ACC112 (cell line): ENCODE measurements at regions not wholly inside any gene's neighbourhood (a gene's known extent, or its start where the extent isn't known, plus 50 kb on each side); places are given as distances from the start of the nearest gene placed in this dataset.
A peak's percentile ranks its signal among the peaks of the same experiment; 100 is the strongest.

Experiments
- H2AFZ ChIP-seq: fragments of 200-600 bp; sonication (generic); one replicate; pipeline ENCODE4 v1.6.0; 2017; ENCODE audit warnings: antibody characterized with exemption, low read length; ENCODE audit not compliant: unreplicated experiment
- H3K27ac ChIP-seq: fragments of 200-600 bp; sonication (generic); 2 replicates; pipeline ENCODE4 v1.5.1; 2014; ENCODE audit warnings: low read depth, mild to moderate bottlenecking, antibody characterized with exemption, low read length, moderate library complexity
- H3K27me3 ChIP-seq: fragments of 200-600 bp; sonication (generic); 2 replicates; pipeline ENCODE4 v1.6.1; 2014; ENCODE audit warnings: mild to moderate bottlenecking, antibody characterized with exemption, low read length, moderate library complexity, mixed read lengths; ENCODE audit not compliant: insufficient read depth
- H3K36me3 ChIP-seq: fragments of 200-600 bp; sonication (generic); 2 replicates; pipeline ENCODE4 v1.6.1; 2016; ENCODE audit warnings: mild to moderate bottlenecking, antibody characterized with exemption, low read length, moderate library complexity, mixed read lengths; ENCODE audit not compliant: insufficient read depth
- H3K4me1 ChIP-seq: fragments of 200-600 bp; sonication (generic); one replicate; pipeline ENCODE4 v1.6.1; 2016; ENCODE audit warnings: low read length, mixed read lengths; ENCODE audit not compliant: insufficient read depth, unreplicated experiment, control insufficient read depth
- H3K4me3 ChIP-seq: fragments of 200-600 bp; sonication (generic); 2 replicates; pipeline ENCODE4 v1.5.1; 2014; ENCODE audit warnings: mild to moderate bottlenecking, low read depth, low read length
- H3K79me2 ChIP-seq: fragments of 200-600 bp; sonication (generic); one replicate; pipeline ENCODE4 v1.6.0; 2016; ENCODE audit warnings: low read length; ENCODE audit not compliant: control insufficient read depth, unreplicated experiment, insufficient read depth

DNA sequence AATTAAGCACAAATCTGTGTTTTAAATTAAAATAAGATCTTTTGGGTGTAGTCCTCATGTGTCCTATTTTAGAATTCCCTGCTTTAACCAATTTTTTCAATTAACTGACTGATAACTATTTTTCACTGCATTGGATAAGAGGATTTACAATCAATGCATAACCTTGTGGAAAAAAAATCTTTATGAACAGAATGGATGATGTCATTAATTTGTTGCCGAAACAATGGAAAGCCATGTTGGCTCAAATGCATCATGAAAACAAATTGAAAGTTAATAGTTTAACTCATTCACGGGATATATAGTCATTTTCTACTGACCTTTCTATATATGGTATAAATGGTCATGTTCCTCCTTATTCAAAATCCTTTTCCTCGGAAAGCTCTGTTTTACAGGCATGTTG, 82.3 kb downstream of the PRLHR start:
- Histone ChIP-seq H3K4me3 (no peak overlapping the region), H3K27me3 (0 out of 2 replicates have a peak, but pooled peaks cover 5% of the 10 kb centered on the region), H3K79me2 (no peaks in the 10 kb centered on the region), H2AFZ (no peak overlapping the region), H3K27ac (no peak overlapping the region), H3K36me3 (no peaks in the 10 kb centered on the region), H3K4me1 (peaks cover 19% of the 10 kb centered on the region)

DNA sequence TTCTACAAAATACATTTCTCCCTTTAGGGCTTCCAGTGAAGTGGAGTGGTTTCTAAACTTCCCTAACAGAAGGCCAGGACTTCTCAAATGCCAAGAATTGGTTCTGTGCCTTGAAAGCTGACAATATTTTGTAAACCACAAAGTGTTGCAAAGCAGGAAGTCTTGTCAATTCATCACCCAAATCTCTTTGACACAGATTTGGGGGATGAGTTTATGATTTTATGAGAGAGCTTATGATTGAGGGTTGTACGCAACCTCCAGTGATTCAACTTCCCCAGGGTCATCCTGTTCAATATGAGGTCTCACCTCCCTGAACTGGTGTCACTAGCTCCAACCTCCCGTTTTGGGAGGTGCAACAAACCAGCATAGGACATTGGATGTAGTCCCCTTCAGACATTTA, 83.7 kb downstream of the PRLHR start:
- H2AFZ ChIP-seq: no peak overlapping the region
- H3K4me1 ChIP-seq: peaks cover 19% of the 10 kb centered on the region
- H3K27ac ChIP-seq: no peak overlapping the region
- no peaks in the 10 kb centered on the region for H3K27me3 ChIP-seq
- no peaks in the 10 kb centered on the region for H3K36me3 ChIP-seq
- no peak overlapping the region for H3K4me3 ChIP-seq
- no peaks in the 10 kb centered on the region for H3K79me2 ChIP-seq

DNA sequence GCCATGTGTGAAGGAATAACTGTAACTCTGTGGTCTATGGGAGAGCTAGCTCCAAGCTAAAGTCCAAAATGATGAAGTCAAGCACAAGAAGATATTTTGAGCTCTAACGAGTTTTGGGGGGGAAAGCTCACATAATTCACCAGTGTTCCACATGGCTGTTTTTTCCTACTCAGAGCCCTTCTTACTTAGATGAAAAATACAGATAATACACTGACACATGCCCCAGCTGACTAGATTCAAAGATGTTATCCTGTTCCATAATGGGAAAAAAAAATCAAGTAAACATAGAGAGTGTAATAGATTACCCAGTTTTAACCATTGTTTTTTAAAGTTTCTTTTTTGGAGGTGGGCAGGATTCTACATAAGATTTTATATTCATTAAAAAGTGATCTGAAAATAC, 86.6 kb downstream of the PRLHR start:
- Histone ChIP-seq H3K36me3 (no peaks in the 10 kb centered on the region), H3K79me2 (no peaks in the 10 kb centered on the region), H3K4me3 (no peak overlapping the region), H3K27ac (no peak overlapping the region), H3K4me1 (peaks cover 29% of the 10 kb centered on the region), H3K27me3 (no peaks in the 10 kb centered on the region), H2AFZ (no peak overlapping the region)

DNA sequence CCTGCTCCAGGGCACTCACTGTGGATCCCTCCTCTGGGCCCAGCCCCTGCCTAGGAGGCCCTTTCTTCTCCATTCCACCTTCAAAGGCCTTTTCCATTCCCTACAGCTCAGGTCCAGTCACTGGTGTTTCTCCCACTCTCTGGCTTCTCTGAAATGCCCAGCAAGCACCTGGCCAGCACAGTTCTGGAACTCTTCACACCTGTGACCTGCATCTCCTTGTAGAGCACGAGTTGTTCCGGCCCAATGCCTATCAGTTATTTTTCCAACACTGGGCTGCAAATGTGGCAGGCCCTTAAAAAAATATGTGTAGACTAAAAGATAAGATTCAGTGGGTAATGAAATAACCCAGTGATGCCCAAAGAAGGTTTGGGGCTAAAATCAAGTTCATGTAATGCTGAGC, 87.1 kb downstream of the PRLHR start:
- peaks cover 29% of the 10 kb centered on the region for H3K4me1 ChIP-seq
- no peak overlapping the region for H3K27ac ChIP-seq
- H3K4me3 ChIP-seq: no peak overlapping the region
- H3K79me2 ChIP-seq: no peaks in the 10 kb centered on the region
- H2AFZ ChIP-seq: no peak overlapping the region
- no peaks in the 10 kb centered on the region for H3K36me3 ChIP-seq
- H3K27me3 ChIP-seq: no peaks in the 10 kb centered on the region

DNA sequence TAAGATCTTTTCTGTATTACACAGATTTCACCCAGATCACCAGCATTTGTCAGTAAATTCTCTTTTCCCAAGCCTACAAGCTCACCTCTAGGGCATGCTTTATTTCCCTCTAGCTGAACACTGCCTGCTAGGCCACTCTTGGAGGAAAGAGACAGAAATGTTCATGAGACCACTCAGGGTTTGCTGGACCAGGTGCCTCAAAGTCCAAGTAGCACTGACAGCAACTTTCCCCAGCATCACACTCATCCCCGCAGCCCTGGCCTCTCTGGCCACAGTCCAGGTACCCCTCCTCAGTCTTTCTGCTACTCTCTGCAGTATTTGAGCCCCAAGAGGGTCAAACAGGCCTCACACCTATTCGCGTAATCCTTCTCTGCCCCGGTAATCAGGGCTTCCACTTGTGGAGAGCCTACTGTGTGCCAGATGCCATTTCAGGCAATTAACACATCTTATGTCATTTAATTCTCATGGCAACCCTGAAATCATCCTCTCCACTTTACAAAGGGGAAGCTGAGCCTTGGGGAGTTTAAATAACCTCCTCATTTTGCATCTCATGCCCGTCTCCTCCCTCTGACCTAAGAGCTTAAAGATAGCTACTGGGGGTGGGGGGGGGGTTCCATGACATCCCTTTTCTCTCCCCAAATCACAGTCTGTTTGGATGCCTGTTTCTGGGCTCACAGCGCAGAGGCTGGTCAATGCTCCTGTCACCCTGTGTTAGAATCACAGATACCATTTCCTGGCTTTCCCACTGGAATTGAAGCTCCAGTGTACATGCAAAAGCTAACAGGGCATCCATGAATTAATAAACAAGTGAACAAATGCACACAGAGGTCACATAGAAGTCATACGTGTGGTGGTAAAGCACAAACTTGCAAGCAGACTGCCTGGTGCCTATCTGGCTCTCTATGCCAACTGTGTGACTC, 88.5 kb downstream of the PRLHR start:
- Histone ChIP-seq H3K4me3 (no peak overlapping the region), H3K27ac (no peak overlapping the region), H3K79me2 (no peaks in the 10 kb centered on the region), H3K4me1 (peaks cover 34% of the 10 kb centered on the region), H3K27me3 (no peaks in the 10 kb centered on the region), H2AFZ (no peak overlapping the region), H3K36me3 (no peaks in the 10 kb centered on the region)

DNA sequence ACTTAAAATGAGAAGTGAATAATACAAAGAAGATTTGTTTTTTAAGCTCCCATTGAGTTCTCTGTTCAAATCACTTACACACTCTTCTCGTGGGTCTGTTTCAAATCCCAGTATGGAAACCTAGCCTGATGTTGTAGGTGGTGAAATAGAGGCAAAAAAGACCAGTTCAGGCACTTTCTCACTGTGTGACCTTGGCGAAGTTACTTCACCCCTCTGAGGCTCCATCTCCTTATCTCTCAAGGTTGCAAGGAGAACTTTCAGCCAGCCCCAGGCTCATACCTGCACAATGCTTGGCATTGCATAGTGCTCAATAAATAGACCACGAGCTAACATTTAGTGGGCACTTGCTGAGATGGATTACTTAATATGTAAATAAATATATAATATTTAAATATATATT, 90.1 kb downstream of the PRLHR start:
- Histone ChIP-seq H3K27me3 (no peaks in the 10 kb centered on the region), H3K4me3 (no peak overlapping the region), H3K27ac (no peak overlapping the region), H3K36me3 (no peaks in the 10 kb centered on the region), H2AFZ (no peak overlapping the region), H3K79me2 (no peaks in the 10 kb centered on the region), H3K4me1 (peaks cover 37% of the 10 kb centered on the region)

DNA sequence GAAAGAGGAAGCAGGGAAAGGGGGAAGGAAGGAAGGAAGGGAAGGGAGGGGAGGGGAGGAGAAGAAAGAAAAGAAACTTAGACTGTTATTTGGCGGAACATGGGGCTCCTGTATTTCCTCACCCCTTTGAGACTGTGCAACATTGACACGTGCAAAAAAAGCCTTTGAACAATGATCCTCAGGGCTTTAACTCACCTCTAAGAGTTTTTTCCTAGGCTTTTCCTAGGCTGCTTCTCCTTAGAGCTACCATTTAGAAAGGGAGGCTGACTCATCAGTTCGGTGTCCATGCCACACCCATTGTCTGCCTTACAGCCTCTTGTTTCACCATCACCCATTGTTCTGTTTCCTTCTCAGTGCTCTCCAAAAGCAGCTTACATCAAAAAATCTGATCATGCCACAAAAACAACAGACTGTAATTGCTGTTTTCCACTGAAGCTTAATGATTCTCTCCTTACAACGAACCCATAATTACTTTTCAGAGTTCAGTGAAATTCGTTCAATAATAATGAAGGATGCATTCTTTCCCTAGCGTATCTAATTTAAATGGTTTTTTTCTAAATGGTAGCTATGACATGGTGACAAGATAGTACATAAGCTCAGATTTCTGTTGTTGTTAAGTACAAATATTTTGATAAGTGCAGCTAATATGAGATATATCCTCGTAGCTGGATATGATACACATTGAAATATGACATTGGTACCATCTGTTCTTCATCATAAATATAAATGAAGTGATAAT, 90.8 kb downstream of the PRLHR start:
- H2AFZ ChIP-seq: peak overlapping the region; percentile 62
- peak overlapping the region; percentile 25 for H3K27ac ChIP-seq
- H3K4me3 ChIP-seq: no peak overlapping the region

DNA sequence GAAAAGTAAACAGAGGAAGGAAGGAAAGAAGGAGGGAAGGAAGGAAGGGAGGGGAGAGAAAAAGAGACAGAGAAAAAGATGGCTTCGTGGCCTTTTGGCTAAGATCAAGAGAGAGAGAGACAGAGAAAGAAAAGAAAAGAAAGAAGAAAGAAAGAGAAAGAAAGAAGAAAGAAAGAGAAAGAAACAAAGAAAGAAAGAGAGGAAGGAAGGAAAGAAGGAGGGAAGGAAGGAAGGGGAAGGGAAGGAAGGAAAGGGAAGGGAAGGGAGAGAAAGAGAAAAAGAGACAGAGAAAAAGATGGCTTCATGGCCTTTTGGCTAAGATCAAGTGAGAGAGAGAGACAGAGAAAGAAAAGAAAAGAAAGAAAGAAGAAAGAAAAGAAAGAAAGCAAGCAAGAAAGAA, 91.4 kb downstream of the PRLHR start:
- H3K36me3 ChIP-seq: no peaks in the 10 kb centered on the region
- peak overlapping the region; percentile 25 for H3K27ac ChIP-seq
- no peaks in the 10 kb centered on the region for H3K27me3 ChIP-seq
- no peak overlapping the region for H3K4me3 ChIP-seq
- no peaks in the 10 kb centered on the region for H3K79me2 ChIP-seq
- peaks cover 29% of the 10 kb centered on the region for H3K4me1 ChIP-seq
- peak overlapping the region; percentile 62 for H2AFZ ChIP-seq

More for the DNA sequence above, 90.8 kb downstream of the PRLHR start:
- H3K36me3 ChIP-seq: no peaks in the 10 kb centered on the region
- peaks cover 33% of the 10 kb centered on the region for H3K4me1 ChIP-seq
- no peaks in the 10 kb centered on the region for H3K27me3 ChIP-seq
- H3K79me2 ChIP-seq: no peaks in the 10 kb centered on the region

DNA sequence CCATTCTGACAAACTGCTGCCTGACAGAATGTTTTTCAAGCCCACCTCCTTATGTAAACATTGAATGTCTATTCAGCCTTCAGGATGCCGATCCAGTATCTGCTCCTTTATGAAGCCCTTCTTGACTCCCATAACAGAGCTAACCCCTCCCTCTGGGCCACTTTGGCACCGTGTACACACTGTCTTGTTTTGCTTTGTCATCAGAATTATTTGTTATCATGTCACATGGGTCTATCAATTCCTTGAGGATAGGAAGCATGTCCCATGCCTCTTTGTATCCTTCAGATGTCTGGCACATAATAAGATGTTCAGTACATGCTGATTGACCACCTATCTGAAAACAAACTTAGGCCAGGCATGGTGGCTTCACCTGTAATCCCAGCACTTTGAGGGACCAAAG, 92.3 kb downstream of the PRLHR start:
- Histone ChIP-seq H3K27me3 (no peaks in the 10 kb centered on the region), H3K4me3 (no peak overlapping the region), H3K27ac (no peak overlapping the region)

DNA sequence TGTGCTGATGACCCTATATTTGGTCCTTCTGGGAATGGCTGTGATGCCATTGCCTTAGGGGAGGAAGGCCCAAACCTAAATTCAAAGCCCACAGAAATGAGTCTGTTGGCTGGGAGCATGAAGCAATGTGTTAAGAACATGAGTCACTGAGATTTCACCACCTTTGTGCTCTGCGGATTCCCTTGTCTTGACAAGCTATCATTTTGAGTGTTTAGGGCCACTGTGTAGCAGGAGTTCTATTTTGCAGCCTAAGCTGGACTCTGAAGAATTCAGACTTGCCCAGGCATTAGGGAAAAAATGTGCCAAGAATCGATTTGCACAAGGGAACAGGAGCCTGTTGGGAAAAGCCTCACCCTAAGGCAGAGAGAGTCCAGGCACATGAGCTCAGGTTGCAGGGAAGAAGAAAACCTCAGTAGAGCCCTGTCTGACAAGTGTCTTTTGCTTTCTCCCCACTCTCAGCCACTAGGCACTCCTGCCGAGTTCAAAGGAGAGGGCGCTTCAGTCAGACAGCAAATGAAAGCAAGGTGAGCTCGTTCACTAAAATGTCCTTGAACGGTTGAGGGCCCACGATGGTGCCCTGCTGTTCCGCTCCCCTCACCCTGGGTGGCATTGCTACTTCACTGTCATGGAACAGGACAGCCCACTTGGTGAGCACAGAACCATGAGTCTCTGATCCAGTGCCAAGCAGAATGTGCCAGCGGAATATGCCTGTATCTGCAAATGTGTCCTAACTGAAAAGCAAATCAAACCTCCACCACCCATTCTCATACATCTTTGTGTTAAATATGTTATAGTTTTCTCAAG, 93.6 kb downstream of the PRLHR start:
- Histone ChIP-seq H3K36me3 (no peaks in the 10 kb centered on the region), H2AFZ (no peak overlapping the region), H3K4me1 (peaks cover 29% of the 10 kb centered on the region), H3K4me3 (no peak overlapping the region), H3K27me3 (peaks cover 8% of the 10 kb centered on the region; the same call in 1 of the 2 replicates), H3K27ac (peak overlapping the region; percentile 84), H3K79me2 (no peaks in the 10 kb centered on the region)

More for the DNA sequence above, 92.3 kb downstream of the PRLHR start:
- no peaks in the 10 kb centered on the region for H3K79me2 ChIP-seq
- no peaks in the 10 kb centered on the region for H3K36me3 ChIP-seq
- H2AFZ ChIP-seq: no peak overlapping the region
- H3K4me1 ChIP-seq: peaks cover 29% of the 10 kb centered on the region
